IgD-negative memory B cell (primary cell): ENCODE measurements at regions not wholly inside any gene's neighbourhood (a gene's known extent, or its start where the extent isn't known, plus 50 kb on each side); places are given as distances from the start of the nearest gene placed in this dataset.

Experiments
- H3K27ac Mint-ChIP-seq, 3 donors: one replicate each; pipeline ENCODE4 v1.8.0; 2020 to 2022; ENCODE audit warnings: mild to moderate bottlenecking in 3 of 3, mixed read lengths in 3 of 3, moderate library complexity in 1 of 3
- H3K27me3 Mint-ChIP-seq: one replicate; pipeline ENCODE4 v1.8.0; 2021; ENCODE audit warnings: mixed read lengths
- H3K36me3 Mint-ChIP-seq: one replicate; pipeline ENCODE4 v1.8.0; 2020; ENCODE audit warnings: mild to moderate bottlenecking, mixed read lengths
- H3K4me1 Mint-ChIP-seq, 3 donors: one replicate each; pipeline ENCODE4 v1.8.0; 2020 to 2022; ENCODE audit warnings: mixed read lengths in 3 of 3, mild to moderate bottlenecking in 1 of 3
- H3K4me3 Mint-ChIP-seq, 4 donors: one replicate each; pipeline ENCODE4 v1.8.0; 2020 to 2022; ENCODE audit warnings: mild to moderate bottlenecking in 4 of 4, mixed read lengths in 4 of 4, moderate library complexity in 3 of 4
- H3K9me3 Mint-ChIP-seq, 3 donors: one replicate each; pipeline ENCODE4 v1.8.0; 2020 to 2021; ENCODE audit warnings: mixed read lengths in 3 of 3, mild to moderate bottlenecking in 1 of 3

DNA sequence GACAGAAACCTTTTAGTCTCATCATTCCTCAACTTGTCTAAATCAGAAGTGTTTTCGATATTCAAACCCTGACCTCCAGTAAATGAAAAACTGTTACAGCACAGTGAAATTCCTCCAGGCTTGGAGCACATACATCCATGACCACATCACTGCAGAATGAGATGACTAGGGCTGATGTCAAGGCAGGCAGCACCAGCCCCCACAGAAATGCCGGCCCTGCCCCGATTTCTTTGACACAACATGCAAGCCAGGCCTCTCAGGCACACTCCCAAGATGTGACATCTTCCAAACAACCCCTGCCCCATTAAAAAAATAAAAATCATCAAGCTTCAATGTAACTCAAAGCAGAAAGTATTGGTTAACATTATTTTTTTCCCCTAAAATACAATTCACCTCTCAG, 103.3 kb downstream of the CTAGE1 start:
- peaks cover 2% of the 10 kb centered on the region for H3K27me3 Mint-ChIP-seq
- H3K9me3 Mint-ChIP-seq: peaks cover 0 to 2% (median 1%) of the 10 kb centered on the region in 3 donors
- H3K4me3 Mint-ChIP-seq: no peak overlapping the region
- no peaks in the 10 kb centered on the region for H3K4me1 Mint-ChIP-seq
- no peak overlapping the region for H3K27ac Mint-ChIP-seq
- no peaks in the 10 kb centered on the region for H3K36me3 Mint-ChIP-seq

DNA sequence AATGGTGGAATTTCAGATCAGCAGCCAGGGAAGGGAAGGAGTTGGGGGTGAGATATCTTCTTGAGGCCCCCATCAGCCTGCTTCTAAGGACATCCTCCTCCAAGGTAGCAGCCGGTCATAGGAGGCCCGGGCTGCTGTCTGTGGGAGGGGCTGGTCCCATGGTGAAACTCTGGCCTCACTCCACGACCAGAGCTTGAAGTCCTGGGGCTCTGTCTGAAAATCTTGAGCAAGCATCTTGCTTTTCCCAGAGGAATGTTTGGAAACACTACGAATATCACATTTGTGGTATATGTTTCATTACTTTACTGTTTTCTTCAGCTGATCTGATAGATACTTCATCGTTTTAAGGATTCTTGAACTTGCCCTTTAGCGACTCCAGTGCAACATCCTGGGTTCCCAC, 103.7 kb downstream of the CTAGE1 start:
- H3K27ac Mint-ChIP-seq: no peak overlapping the region
- peaks cover 0 to 2% (median 1%) of the 10 kb centered on the region in 3 donors for H3K9me3 Mint-ChIP-seq
- H3K4me3 Mint-ChIP-seq: no peak overlapping the region
- peaks cover 2% of the 10 kb centered on the region for H3K27me3 Mint-ChIP-seq
- no peaks in the 10 kb centered on the region for H3K36me3 Mint-ChIP-seq
- H3K4me1 Mint-ChIP-seq: no peaks in the 10 kb centered on the region

DNA sequence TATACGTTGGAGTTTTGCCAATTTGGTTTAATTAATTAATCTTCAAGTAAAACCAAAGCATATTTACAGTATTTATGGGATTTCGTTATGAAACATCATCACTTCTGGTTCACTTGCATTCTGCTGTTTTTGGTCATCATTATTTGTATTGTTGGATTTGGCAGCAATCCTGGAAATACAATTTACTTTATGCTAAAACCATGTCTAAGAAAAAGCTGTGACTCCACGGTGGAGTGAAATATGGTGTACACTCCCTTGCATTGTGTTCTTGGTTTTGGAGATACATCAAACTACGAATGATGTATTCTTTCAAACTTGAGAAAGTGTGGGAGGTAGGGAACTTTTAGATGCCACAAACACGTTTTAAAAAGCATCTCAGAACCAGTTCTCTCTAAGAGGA, 106.4 kb downstream of the CTAGE1 start:
- no peaks in the 10 kb centered on the region for H3K27me3 Mint-ChIP-seq
- peaks cover 0 to 2% (median 1%) of the 10 kb centered on the region in 3 donors for H3K9me3 Mint-ChIP-seq
- no peaks in the 10 kb centered on the region for H3K36me3 Mint-ChIP-seq
- H3K4me3 Mint-ChIP-seq: no peak overlapping the region
- no peaks in the 10 kb centered on the region for H3K4me1 Mint-ChIP-seq
- H3K27ac Mint-ChIP-seq: no peak overlapping the region

DNA sequence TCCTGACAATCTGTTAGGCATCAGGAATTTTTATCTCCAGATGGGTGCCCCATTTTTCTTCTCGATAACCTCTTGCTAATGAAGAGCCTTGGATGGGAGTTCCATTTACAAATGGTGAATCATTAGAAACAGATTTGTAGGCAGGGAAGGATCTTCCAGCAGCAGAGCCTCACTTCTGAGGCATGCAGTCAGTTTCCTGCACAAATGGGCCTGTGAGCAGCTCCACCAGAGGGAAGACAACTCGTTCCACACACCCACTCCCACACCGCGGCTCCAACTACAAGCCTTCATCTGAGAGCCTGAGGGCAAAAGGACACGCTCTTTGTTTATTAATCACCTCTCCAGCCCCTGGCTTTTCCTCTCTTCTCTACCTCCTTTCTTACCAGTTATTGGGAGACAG, 108.5 kb downstream of the CTAGE1 start:
- no peak overlapping the region for H3K4me3 Mint-ChIP-seq
- peaks cover 0 to 3% (median 0%) of the 10 kb centered on the region in 3 donors for H3K9me3 Mint-ChIP-seq
- no peaks in the 10 kb centered on the region for H3K4me1 Mint-ChIP-seq
- no peaks in the 10 kb centered on the region for H3K27me3 Mint-ChIP-seq
- H3K27ac Mint-ChIP-seq: no peak overlapping the region
- H3K36me3 Mint-ChIP-seq: no peaks in the 10 kb centered on the region

DNA sequence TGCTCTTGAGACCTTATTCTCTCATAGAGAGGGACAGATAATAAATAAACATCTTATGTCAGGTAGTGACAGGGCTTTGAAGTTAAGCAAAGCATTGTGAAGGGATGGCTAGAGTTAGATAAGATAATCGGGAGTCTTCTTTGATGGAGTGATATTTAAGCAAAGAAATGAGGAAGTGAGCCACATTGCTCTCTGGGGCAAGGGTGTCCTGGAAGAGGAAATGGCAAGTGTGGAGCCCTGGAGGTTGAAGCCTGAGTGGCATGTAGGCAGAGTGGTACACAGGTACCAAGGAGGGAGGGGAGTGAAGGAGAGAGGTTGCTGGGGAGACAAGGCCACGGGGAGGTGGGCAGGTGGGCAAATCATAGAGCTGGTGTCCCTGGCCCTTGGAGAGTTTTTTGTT, 110.2 kb downstream of the CTAGE1 start:
- Mint-ChIP-seq H3K4me1 (no peaks in the 10 kb centered on the region), H3K36me3 (no peaks in the 10 kb centered on the region), H3K9me3 (peaks cover 0 to 1% (median 0%) of the 10 kb centered on the region in 3 donors), H3K27ac (no peak overlapping the region), H3K27me3 (peaks cover 4% of the 10 kb centered on the region), H3K4me3 (no peak overlapping the region)

DNA sequence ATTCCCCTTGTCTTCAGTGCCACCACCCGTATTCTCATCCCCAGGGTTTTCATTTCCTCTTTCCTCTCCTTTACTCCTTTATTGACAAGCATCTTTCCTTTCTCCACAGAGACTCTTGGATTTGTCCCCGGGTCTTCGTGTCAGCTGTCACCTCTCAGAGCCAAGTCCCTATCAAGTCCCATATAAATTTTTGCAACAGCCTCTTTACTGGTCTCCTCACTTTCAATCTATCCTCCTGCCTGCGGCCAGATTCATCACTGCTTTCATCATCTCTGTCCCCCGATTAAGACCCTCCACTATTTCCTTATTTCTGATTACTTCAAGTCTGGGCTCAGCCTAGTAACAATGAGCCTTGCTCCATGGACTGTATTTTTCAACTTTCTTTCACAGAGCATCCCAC, 113.8 kb downstream of the CTAGE1 start:
- no peak overlapping the region for H3K4me3 Mint-ChIP-seq
- H3K9me3 Mint-ChIP-seq: peaks cover 0 to 1% (median 0%) of the 10 kb centered on the region in 3 donors
- no peak overlapping the region for H3K27ac Mint-ChIP-seq
- peaks cover 4% of the 10 kb centered on the region for H3K27me3 Mint-ChIP-seq
- no peaks in the 10 kb centered on the region for H3K36me3 Mint-ChIP-seq
- no peaks in the 10 kb centered on the region for H3K4me1 Mint-ChIP-seq

DNA sequence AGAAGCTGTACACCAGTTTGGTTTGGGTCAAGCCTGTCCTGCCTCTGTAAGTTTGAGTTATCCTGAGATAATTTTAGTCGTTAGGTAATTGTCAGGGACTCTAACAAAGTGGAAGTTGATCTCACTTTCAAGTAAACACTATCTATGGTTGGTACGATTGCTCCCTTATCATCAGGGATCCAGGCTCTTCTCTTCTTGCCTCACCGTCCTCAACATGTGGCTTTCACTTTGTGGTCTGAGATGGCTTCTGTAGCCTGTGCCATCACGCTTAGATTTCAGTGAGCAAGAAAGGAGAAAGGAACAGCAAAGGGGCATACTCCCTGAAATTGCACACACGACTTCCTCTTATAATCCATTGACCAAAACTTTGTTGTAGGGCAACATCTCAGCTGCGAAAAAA, 115.6 kb downstream of the CTAGE1 start:
- Mint-ChIP-seq H3K4me1 (peaks cover 0 to 1% (median 0%) of the 10 kb centered on the region in 3 donors), H3K27me3 (peaks cover 4% of the 10 kb centered on the region), H3K4me3 (no peak overlapping the region), H3K36me3 (no peaks in the 10 kb centered on the region), H3K27ac (no peak overlapping the region), H3K9me3 (peaks cover 0 to 2% (median 1%) of the 10 kb centered on the region in 3 donors)

DNA sequence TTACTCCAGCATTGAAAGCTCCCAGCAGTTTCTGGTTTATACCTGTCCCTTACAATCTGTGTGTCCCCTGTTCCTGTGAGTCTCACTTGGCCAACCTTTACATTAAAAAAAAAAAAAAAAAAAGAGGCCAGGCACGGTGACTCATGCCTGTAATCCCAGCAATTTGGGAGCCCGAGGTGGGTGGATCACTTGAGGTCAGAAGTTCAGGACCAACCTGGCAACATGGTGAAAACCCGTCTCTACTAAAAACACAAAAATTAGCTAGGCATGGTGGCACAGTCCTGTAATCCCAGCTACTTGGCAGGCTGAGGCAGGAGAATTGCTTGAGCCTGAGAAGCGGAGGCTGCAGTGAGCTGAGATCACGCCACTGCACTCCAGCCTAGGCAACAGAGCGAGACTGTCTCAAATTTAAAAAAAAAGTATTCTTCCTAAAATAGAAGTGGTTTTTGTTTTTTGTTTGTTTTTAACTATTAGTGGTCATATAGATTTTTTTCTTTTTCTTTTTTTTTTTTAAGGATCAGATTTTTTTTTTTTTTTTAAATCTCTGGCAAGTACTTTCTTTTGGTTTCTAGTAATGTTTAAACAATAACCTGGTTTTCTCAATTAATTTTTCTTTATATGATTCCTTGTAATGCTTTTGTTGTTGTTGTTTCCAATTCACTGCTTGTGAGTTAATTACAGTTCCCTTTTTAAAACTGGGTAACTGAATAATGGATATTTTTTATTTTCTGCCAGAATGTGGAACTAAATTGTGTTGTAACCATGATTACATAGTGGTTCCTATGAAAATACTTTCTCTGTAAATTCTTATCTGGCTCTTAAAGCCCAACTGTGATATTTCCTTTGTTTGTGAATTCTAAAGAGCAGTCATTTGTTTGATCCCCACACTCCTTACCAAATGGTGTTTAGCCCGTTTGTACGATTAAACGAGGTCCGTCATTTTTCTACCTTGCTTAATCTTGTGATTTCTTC, 116.8 kb downstream of the CTAGE1 start:
- H3K4me3 Mint-ChIP-seq: no peak overlapping the region

DNA sequence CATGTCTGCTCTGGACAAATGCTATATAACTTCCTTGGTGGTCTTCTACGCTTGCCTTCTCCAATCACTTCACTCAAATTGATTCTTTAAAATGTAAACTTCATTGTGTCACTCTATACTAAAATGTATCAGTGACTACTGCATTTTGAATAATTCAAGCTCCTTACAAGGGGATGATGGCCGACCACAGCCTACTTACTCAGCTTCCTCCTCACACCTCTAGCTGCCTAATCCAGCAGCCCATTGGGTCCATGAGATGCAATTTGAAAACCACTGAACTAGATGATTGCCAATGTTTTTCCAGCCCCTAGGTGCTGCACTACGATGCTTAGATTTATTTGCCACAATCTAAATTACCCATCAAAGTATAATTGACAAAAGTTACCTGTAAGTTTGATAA, 120.7 kb downstream of the CTAGE1 start:
- peaks cover 0 to 1% (median 0%) of the 10 kb centered on the region in 3 donors for H3K4me1 Mint-ChIP-seq
- H3K4me3 Mint-ChIP-seq: no peak overlapping the region
- H3K36me3 Mint-ChIP-seq: no peaks in the 10 kb centered on the region
- peaks cover 0 to 2% (median 0%) of the 10 kb centered on the region in 3 donors for H3K9me3 Mint-ChIP-seq
- H3K27ac Mint-ChIP-seq: no peak overlapping the region
- H3K27me3 Mint-ChIP-seq: peaks cover 1% of the 10 kb centered on the region

More for the DNA sequence above, 116.8 kb downstream of the CTAGE1 start:
- H3K4me1 Mint-ChIP-seq: peaks cover 0 to 1% (median 0%) of the 10 kb centered on the region in 3 donors
- no peaks in the 10 kb centered on the region for H3K36me3 Mint-ChIP-seq
- H3K27me3 Mint-ChIP-seq: peaks cover 4% of the 10 kb centered on the region
- no peak overlapping the region for H3K27ac Mint-ChIP-seq
- peaks cover 0 to 2% (median 1%) of the 10 kb centered on the region in 3 donors for H3K9me3 Mint-ChIP-seq

DNA sequence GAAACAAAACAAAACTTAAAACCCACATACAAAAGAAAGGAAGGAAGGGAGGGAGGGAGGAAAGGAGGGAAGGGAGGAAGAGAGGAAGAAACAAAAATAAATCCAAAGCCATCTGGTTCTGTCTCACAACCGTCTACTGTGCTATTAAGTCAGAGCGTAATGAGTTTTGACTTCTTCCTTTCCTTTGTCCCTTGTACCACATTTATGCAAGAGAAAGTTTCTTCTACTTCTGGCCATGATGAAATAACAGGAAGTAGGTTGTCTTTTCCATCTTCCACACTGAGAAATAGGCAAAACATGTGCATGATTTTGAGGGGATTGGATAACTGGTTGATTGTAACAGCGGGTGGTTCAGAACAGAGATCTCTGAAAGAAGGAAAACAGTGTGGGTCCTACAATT, 121.4 kb downstream of the CTAGE1 start:
- H3K9me3 Mint-ChIP-seq: peaks cover 0 to 2% (median 0%) of the 10 kb centered on the region in 3 donors
- peaks cover 1% of the 10 kb centered on the region for H3K27me3 Mint-ChIP-seq
- H3K36me3 Mint-ChIP-seq: no peaks in the 10 kb centered on the region
- no peak overlapping the region for H3K27ac Mint-ChIP-seq
- H3K4me1 Mint-ChIP-seq: peaks cover 0 to 1% (median 0%) of the 10 kb centered on the region in 3 donors
- H3K4me3 Mint-ChIP-seq: no peak overlapping the region

DNA sequence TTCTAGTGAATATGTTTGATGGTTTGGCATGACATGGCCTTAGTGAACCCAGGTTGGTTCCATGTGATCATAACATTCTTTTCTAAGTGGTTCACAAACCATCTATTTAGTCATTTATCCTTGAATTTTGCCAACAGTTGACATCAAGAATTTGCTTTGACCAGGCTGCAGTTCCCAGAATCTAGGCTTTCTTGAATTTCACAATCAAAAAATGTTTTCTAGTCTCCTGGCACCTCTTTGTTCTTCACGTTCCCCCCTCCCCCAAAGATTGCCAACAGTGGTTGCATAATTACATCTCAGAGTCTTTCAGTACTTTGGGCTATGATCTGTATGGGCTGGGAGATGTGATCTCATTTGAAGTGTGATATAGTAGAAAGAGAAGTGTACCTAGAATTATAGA, 124.0 kb downstream of the GATA6 start:
- Mint-ChIP-seq H3K36me3 (no peaks in the 10 kb centered on the region), H3K27me3 (peaks cover 1% of the 10 kb centered on the region), H3K4me1 (peaks cover 0 to 1% (median 0%) of the 10 kb centered on the region in 3 donors), H3K9me3 (peaks cover 0 to 14% (median 0%) of the 10 kb centered on the region in 3 donors), H3K4me3 (no peak overlapping the region), H3K27ac (no peak overlapping the region)

DNA sequence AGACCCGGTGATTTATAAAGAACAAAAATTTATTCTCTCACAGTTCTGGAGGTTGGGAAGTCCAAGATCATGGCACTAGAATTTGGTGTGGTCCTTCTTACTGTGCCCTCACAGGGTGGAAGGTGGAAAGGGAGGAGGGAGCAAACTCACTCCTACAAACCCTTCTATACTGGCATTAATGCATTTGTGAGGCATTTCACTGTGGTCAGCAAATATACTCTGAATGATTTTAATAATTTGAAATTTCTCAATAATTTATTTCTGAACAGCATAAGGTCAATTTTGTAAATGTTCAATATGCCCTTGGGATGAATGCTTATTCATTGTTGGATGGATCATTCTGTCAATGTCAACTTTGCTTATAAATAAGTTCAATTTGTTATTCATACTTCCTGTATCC, 120.6 kb downstream of the GATA6 start:
- peaks cover 0 to 20% (median 6%) of the 10 kb centered on the region in 3 donors for H3K9me3 Mint-ChIP-seq
- H3K4me3 Mint-ChIP-seq: no peak overlapping the region
- peaks cover 1% of the 10 kb centered on the region for H3K27me3 Mint-ChIP-seq
- H3K36me3 Mint-ChIP-seq: no peaks in the 10 kb centered on the region
- H3K4me1 Mint-ChIP-seq: no peaks in the 10 kb centered on the region
- H3K27ac Mint-ChIP-seq: no peak overlapping the region

DNA sequence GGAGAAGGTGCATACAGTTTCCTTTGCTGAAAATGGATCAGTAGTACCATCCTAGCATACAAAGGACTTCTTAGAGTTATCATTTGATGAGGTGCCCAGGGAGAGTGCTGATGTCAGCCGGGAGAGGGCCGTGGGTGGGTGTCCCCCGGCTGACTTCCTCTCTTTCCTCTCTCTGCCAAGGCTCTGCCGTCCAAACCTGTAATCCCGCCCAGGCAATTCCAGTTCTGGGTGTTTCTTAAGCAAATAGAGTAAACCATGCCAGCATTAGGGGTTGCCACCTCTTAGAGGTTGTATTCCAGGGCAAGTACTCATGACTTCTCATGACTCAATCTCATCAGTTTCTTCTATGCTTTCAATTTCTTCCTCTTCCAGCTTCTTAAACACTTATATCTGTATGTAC, 117.2 kb downstream of the GATA6 start:
- H3K36me3 Mint-ChIP-seq: no peaks in the 10 kb centered on the region
- no peak overlapping the region for H3K4me3 Mint-ChIP-seq
- H3K4me1 Mint-ChIP-seq: no peaks in the 10 kb centered on the region
- no peak overlapping the region for H3K27ac Mint-ChIP-seq
- H3K9me3 Mint-ChIP-seq: peaks cover 2 to 20% (median 6%) of the 10 kb centered on the region in 3 donors
- H3K27me3 Mint-ChIP-seq: no peaks in the 10 kb centered on the region

DNA sequence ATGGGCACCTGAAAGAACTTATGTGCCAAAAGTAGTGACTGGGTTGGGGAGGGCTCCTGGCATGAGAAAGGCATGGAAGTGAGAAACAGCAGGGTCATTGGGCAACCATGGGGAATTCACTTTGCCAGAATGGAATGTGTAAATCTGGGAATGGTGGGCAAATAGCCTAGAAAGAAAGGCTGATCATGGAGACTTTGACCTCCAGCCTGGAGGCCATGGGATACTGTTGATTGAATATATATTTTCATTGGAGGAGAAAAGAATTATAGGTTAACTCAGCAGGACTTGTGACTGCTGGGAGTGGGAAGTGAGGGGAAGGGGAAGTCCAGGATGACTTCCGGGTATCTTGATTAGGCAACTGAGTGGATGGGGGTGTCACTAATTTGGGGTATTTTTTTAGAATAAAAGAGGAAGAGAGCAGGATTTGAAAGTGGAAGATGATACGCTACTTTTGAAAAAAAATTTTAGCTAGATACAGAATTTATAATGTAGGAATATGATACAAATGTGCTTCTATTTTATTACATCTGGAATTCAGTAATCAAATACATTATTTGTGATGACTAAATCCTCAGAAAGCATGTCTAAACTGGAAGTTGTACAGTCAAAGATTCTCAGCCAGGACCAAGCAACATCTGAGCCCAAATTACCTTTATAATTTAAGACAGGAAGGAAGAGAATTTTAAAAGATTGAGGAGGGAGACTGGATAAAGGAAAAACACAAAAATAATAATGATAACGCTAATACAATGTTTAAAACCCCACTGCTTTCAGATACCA, 116.2 kb downstream of the GATA6 start:
- Mint-ChIP-seq H3K36me3 (no peaks in the 10 kb centered on the region), H3K4me3 (no peak overlapping the region), H3K4me1 (no peaks in the 10 kb centered on the region), H3K9me3 (peaks cover 2 to 18% (median 6%) of the 10 kb centered on the region in 3 donors), H3K27ac (peak overlapping the region in 1 of 3 donors; percentile 67), H3K27me3 (no peaks in the 10 kb centered on the region)
